Upper lobe of right lung (tissue), 1 donor: ENCODE measurements at regions not wholly inside any gene's neighbourhood (a gene's known extent, or its start where the extent isn't known, plus 50 kb on each side); places are given as distances from the start of the nearest gene placed in this dataset.
A peak's percentile ranks its signal among the peaks of the same experiment; 100 is the strongest.

Experiments used
- ATAC-seq: fragments of 200-7000 bp; cut with Tn5 transposase; one replicate; pipeline ENCODE4 v1.9.1; 2020; ENCODE audit warnings: mild to moderate bottlenecking, moderate library complexity
- DNase-seq: peaks from one replicate; pipeline ENCODE4 v3.0.0-alpha.2; 2020
- H3K27ac ChIP-seq: fragments of 200-600 bp; one replicate; pipeline ENCODE4 v1.8.0; 2022
- H3K27me3 ChIP-seq: fragments of 200-600 bp; one replicate; pipeline ENCODE4 v1.8.0; 2022; ENCODE audit warnings: mild to moderate bottlenecking
- H3K36me3 ChIP-seq: fragments of 200-600 bp; one replicate; pipeline ENCODE4 v1.8.0; 2022
- H3K4me1 ChIP-seq: fragments of 200-600 bp; one replicate; pipeline ENCODE4 v1.8.0; 2022
- H3K4me3 ChIP-seq: fragments of 200-600 bp; one replicate; pipeline ENCODE4 v1.8.0; 2022; ENCODE audit warnings: mild to moderate bottlenecking
- H3K9me3 ChIP-seq: fragments of 200-600 bp; one replicate; pipeline ENCODE4 v1.8.0; 2022
- intact Hi-C: fragments of 100-400 bp; cut with DNase I; formaldehyde crosslinking; loops from one replicate; pipeline ENCODE4 v1.11.0; 2022
- TF ChIP-seq, protein P1 (sequence below): fragments of 200-600 bp; IDR thresholded peaks from one replicate; pipeline ENCODE4 v1.8.0; 2022; ENCODE audit warnings: antibody characterized with exemption
- donor health status: DM: no; HTN: yes; CAD: no; lungs with severe emphysema.

DNA sequence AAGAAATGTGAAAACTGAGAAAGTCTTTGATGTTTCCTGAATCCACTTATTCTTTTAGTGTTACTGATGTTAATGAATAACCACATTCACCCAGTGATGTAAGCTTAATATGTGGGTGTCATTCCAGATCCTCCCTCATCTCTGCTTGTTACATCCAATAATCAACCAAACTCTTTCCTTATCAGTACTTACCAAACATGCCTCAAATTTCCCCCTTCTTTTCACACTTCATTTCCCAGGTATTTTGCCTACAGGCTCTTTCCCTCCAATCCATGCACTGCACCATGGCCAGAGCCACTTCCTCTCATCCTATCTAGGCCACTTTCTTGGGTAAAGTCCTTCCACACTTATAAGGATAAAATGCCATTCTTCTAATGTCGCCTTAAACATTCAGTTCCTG is 451.5 kb downstream of the NPIPA7 start:
- Histone ChIP-seq H3K9me3 (no peaks in the 10 kb centered on the region), H3K27me3 (peaks cover 3% of the 10 kb centered on the region), H3K27ac (no peak overlapping the region), H3K36me3 (no peaks in the 10 kb centered on the region), H3K4me1 (no peaks in the 10 kb centered on the region), H3K4me3 (no peak overlapping the region)
- intact Hi-C loops: no loop called here
- ATAC-seq (no peak), DNase-seq (no peak)
- TF ChIP-seq, protein P1, sequence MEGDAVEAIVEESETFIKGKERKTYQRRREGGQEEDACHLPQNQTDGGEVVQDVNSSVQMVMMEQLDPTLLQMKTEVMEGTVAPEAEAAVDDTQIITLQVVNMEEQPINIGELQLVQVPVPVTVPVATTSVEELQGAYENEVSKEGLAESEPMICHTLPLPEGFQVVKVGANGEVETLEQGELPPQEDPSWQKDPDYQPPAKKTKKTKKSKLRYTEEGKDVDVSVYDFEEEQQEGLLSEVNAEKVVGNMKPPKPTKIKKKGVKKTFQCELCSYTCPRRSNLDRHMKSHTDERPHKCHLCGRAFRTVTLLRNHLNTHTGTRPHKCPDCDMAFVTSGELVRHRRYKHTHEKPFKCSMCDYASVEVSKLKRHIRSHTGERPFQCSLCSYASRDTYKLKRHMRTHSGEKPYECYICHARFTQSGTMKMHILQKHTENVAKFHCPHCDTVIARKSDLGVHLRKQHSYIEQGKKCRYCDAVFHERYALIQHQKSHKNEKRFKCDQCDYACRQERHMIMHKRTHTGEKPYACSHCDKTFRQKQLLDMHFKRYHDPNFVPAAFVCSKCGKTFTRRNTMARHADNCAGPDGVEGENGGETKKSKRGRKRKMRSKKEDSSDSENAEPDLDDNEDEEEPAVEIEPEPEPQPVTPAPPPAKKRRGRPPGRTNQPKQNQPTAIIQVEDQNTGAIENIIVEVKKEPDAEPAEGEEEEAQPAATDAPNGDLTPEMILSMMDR: no peak

DNA sequence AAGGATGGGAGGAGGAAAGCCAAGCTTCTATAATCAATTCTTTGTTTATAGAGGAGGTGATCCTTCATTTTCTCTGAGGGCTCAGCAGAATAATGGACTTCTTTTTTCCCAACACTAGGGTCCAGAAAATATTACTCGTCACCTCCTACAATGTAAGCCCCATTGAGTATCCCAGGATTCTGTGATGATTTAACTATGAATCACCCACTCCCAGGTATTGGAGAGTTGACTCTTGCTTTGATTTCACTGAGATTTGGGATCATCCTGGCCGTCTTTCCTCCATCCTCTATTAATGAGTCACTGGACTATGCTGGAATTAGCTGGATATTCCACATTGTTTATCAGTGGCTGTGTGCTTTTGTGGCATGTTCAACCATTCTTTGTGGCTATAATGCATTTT is 452.0 kb downstream of the NPIPA7 start:
- Histone ChIP-seq H3K27ac (no peak overlapping the region), H3K27me3 (peaks cover 3% of the 10 kb centered on the region), H3K36me3 (no peaks in the 10 kb centered on the region), H3K4me3 (no peak overlapping the region), H3K9me3 (no peaks in the 10 kb centered on the region), H3K4me1 (no peaks in the 10 kb centered on the region)
- ATAC-seq (no peak), DNase-seq (no peak)
- intact Hi-C loops: no loop called here
- TF ChIP-seq, protein P1: no peak

DNA sequence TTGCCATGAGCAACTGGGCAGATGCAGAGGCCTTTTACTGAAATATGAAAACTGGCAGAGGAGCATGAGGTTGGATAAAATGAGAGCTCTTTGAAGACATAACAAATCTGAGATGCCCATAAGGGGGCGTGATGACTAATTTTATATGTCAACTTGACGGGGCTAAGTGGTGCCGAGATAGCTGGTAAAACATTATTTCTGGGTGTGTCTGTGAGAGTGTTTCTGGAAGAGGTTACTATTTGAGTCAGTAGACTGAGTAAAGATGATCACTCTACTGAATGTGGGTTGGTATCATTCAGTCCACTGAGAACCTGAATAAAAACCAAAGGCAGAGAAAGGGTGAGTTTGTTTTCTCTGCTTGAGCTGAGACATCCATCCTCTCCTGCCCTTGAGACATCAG is 454.2 kb downstream of the NPIPA7 start:
- DNase-seq (no peak), ATAC-seq (no peak)
- H3K36me3 ChIP-seq: no peaks in the 10 kb centered on the region
- no peaks in the 10 kb centered on the region for H3K27me3 ChIP-seq
- H3K4me1 ChIP-seq: no peaks in the 10 kb centered on the region
- TF ChIP-seq, protein P1: no peak
- H3K4me3 ChIP-seq: no peak overlapping the region
- H3K27ac ChIP-seq: no peak overlapping the region
- no peaks in the 10 kb centered on the region for H3K9me3 ChIP-seq
- intact Hi-C loops: no loop called here

DNA sequence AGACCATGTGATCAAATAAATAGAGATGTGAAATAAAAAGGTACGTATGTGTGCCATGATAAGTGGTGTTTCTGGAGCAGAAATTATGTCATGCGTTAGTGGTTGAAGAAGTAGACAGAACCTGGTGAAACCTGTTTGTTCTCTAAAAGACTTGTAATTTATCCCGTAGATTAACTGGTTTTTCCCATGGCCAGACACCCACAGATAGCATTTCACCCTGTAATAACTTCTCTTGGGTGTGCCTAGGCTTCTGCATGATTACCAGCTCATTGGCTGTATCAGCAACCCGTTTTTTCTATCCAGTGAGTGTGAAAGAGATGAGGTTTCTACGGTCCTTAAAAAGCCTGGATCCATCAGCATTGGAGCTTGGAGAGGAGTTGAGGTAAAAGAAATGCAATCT is 471.3 kb downstream of the NPIPA7 start:
- ATAC-seq: no peak
- TF ChIP-seq, protein P1: no peak
- H3K9me3 ChIP-seq: no peaks in the 10 kb centered on the region
- no peaks in the 10 kb centered on the region for H3K4me1 ChIP-seq
- H3K27me3 ChIP-seq: peaks cover 9% of the 10 kb centered on the region
- DNase-seq: no peak
- intact Hi-C loops: no loop called here
- no peaks in the 10 kb centered on the region for H3K36me3 ChIP-seq
- H3K4me3 ChIP-seq: no peak overlapping the region
- no peak overlapping the region for H3K27ac ChIP-seq

DNA sequence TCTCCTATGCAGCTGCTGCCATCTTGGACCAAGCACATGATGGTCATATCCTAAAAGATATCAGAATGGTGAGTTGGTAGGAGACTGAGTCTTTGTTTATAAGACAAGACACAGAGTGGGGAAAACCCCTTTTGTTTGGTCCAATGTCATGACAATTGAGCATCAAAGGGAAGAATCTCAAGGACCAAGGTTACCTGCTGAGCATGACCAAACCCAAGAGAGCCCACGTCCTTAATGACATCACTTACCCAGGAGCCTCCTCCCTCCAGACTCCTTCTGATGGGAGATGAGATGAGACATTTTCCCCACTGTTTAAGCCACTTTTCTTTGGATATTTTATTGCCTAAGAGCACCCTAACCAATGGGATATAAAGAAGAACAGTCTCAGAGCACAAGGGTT is 478.1 kb downstream of the NPIPA7 start:
- DNase-seq (no peak), ATAC-seq (no peak)
- no peak overlapping the region for H3K27ac ChIP-seq
- TF ChIP-seq, protein P1: no peak
- intact Hi-C loops: no loop called here
- H3K9me3 ChIP-seq: no peaks in the 10 kb centered on the region
- no peak overlapping the region for H3K4me3 ChIP-seq
- no peaks in the 10 kb centered on the region for H3K4me1 ChIP-seq
- peaks cover 14% of the 10 kb centered on the region for H3K27me3 ChIP-seq
- no peaks in the 10 kb centered on the region for H3K36me3 ChIP-seq

DNA sequence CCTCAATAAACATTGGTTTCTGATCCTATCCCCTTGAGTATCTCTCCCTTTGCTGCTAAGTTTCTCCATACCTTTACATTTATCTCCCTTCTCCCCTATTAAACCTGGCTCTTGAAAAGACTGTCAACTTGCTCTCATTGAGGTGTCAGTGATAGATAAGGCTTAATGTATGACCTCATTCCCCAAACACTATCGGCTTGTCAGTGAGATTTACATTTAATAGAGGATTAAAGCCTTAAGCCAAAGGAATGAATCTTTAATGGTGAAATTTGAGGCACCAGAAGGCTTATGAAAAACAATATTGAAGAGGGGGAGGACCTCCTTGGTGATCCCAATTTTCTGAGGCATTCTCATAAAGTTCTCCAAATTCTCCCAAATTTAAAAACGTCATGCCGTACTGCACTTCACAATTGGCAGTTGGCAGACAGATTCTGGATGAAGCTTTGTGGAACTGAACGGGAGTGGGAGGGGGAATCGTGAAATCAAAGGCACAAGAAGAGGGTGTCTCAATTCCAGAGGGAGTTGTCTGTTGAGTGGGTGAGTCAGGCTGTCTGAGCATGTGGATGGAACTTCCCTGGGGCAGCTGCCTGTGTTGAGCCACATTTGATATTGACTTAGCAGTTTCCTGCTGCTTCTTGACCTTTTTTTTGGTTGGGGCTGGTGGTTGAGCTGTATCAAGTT is 478.8 kb downstream of the NPIPA7 start:
- ATAC-seq: peak; percentile 58

More for the DNA sequence above, 478.8 kb downstream of the NPIPA7 start:
- TF ChIP-seq, protein P1: no peak
- H3K27me3 ChIP-seq: peaks cover 8% of the 10 kb centered on the region
- no peaks in the 10 kb centered on the region for H3K4me1 ChIP-seq
- no peak overlapping the region for H3K4me3 ChIP-seq
- intact Hi-C loops: no loop called here
- no peak overlapping the region for H3K27ac ChIP-seq
- no peak for DNase-seq
- no peaks in the 10 kb centered on the region for H3K9me3 ChIP-seq
- no peaks in the 10 kb centered on the region for H3K36me3 ChIP-seq
